K562 (cell line): ENCODE measurements at regions not wholly inside any gene's neighbourhood (a gene's known extent, or its start where the extent isn't known, plus 50 kb on each side); places are given as distances from the start of the nearest gene placed in this dataset.

Experiments
- ATAC-seq: fragments of 200-7000 bp; cut with Tn5 transposase; 3 replicates; pipeline ENCODE4 v1.9.1; 2020; ENCODE audit warnings: moderate library complexity
- BruUV-seq: library from RNA; stranded (reverse); fragments of 400-500 nt; replicated peaks from 2 replicates; lab custom pipeline; 2021; lab: Mats Ljungman, UMichigan
- CTCF ChIA-PET: fragments of 300-600 bp; formaldehyde crosslinking; extraction: SDS; loops from one replicate; lab custom pipeline; 2021; ENCODE audit warnings: low intra/inter-chr PET ratio; lab: Yijun Ruan, JAX
- POLR2A ChIA-PET: fragments of 300-600, 350-650 bp; sonication (Branson Sonifier 250); formaldehyde crosslinking; extraction: SDS; loops from one replicate; lab custom pipeline; 2021; ENCODE audit warnings: antibody characterized with exemption, inconsistent platforms; lab: Yijun Ruan, JAX
- DNase-seq, 4 experiments: peaks; one replicate each; pipeline versions ENCODE4 v3.0.0 to v3.0.0-alpha.2; 2011 to 2018; ENCODE audit warnings: low spot score in 3 of 4, mixed read lengths in 3 of 4; ENCODE audit errors: extremely low read depth in 1 of 4
- FAIRE-seq: peaks from 2 replicates; lab custom pipeline; 2011; peaks lifted over from hg19 to GRCh38; lab: Jason Lieb, UNC
- H2AFZ ChIP-seq: 2 replicates; pipeline ENCODE4 v1.6.0; 2011; ENCODE audit warnings: low read depth, low read length, control low read depth, inconsistent platforms
- H3K27ac ChIP-seq: fragments of 200-600 bp; 3 replicates; pipeline ENCODE4 v1.8.0; 2011; ENCODE audit warnings: low read depth, mild to moderate bottlenecking, control low read depth, inconsistent platforms, low read length, moderate library complexity, mixed read lengths; ENCODE audit errors: extremely low read depth
- H3K27me3 ChIP-seq, 2 experiments: fragments of 300-600 bp in 1 of 2; 2 replicates in 1 of 2; 3 replicates in 1 of 2; pipeline versions ENCODE4 v1.6.0 to v1.8.0; 2011; ENCODE audit warnings: inconsistent platforms in 2 of 2, low read length in 2 of 2, mild to moderate bottlenecking in 1 of 2, mixed read lengths in 1 of 2, moderate library complexity in 1 of 2; ENCODE audit not compliant: control insufficient read depth in 2 of 2, insufficient read depth in 2 of 2
- H3K36me3 ChIP-seq: fragments of 300-600 bp; 3 replicates; pipeline ENCODE4 v1.8.0; 2011; ENCODE audit warnings: mild to moderate bottlenecking, low read length, inconsistent platforms; ENCODE audit not compliant: control insufficient read depth, insufficient read depth
- H3K4me1 ChIP-seq, 2 experiments: fragments of 200-600 bp in 1 of 2; replicated peaks in 1 of 2; 2 replicates in 1 of 2; 3 replicates in 1 of 2; pipeline versions ENCODE4 v1.5.1 to v1.8.0; 2011; ENCODE audit warnings: inconsistent platforms in 2 of 2, low read length in 2 of 2, mild to moderate bottlenecking in 1 of 2, mixed read lengths in 1 of 2, moderate library complexity in 1 of 2; ENCODE audit not compliant: control insufficient read depth in 2 of 2, insufficient read depth in 2 of 2
- H3K4me2 ChIP-seq: 2 replicates; pipeline ENCODE4 v1.6.1; 2011; ENCODE audit warnings: low read length, control low read depth, inconsistent platforms, mixed read lengths; ENCODE audit not compliant: insufficient read depth
- H3K4me3 ChIP-seq: fragments of 200-600 bp; sonication (generic), shearing (Covaris generic); 2 replicates; pipeline ENCODE4 v1.5.1; 2016; ENCODE audit warnings: control low read depth, inconsistent platforms
- H3K79me2 ChIP-seq: fragments of 200-600 bp; 3 replicates; pipeline ENCODE4 v1.8.0; 2011; ENCODE audit warnings: low read length, inconsistent platforms; ENCODE audit not compliant: control insufficient read depth, insufficient read depth
- H3K9ac ChIP-seq, 2 experiments: 2 replicates each; pipeline versions ENCODE4 v1.6.0 to v1.6.1; 2011; ENCODE audit warnings: low read depth in 2 of 2, low read length in 2 of 2, control low read depth in 1 of 2, inconsistent platforms in 1 of 2, mild to moderate bottlenecking in 1 of 2, mixed read lengths in 1 of 2; ENCODE audit not compliant: insufficient read depth in 1 of 2
- H3K9me1 ChIP-seq: one replicate; pipeline ENCODE4 v1.6.0; 2011; ENCODE audit warnings: inconsistent platforms, mild to moderate bottlenecking, low read length, moderate library complexity; ENCODE audit not compliant: control insufficient read depth, insufficient read depth
- H3K9me3 ChIP-seq: replicated peaks from 2 replicates; pipeline ENCODE4 v1.5.1; 2011; ENCODE audit warnings: low read depth, low read length, inconsistent platforms; ENCODE audit not compliant: control insufficient read depth, insufficient read depth
- H4K20me1 ChIP-seq: replicated peaks from 2 replicates; pipeline ENCODE4 v1.6.1; 2011; ENCODE audit warnings: low read length, inconsistent platforms, mixed read lengths; ENCODE audit not compliant: control insufficient read depth, insufficient read depth
- ELF1 ChIP-seq: fragments of 200-800 bp; sonication (Bioruptor generic); IDR thresholded peaks from 2 replicates; pipeline ENCODE4 v1.6.1; 2016; ENCODE audit warnings: missing genetic modification characterization, missing compliant biosample characterization
- HDAC6 ChIP-seq: IDR thresholded peaks from 2 replicates; pipeline ENCODE4 v1.6.1; 2012; ENCODE audit warnings: low read depth, mild to moderate bottlenecking, control low read depth, inconsistent platforms, low read length, moderate library complexity
- HMGN3 ChIP-seq: IDR thresholded peaks from 2 replicates; pipeline ENCODE4 v1.6.1; 2011; ENCODE audit warnings: borderline replicate concordance, low read depth, mild to moderate bottlenecking, mixed read lengths, low read length; ENCODE audit not compliant: insufficient read length; ENCODE audit errors: extremely low read depth
- NONO ChIP-seq, 2 experiments: fragments of 200-400 bp in 1 of 2; fragments of 450-650 bp in 1 of 2; formaldehyde crosslinking in 1 of 2; IDR thresholded peaks; 2 replicates each; pipeline ENCODE4 v1.6.1; 2017; ENCODE audit warnings: low read depth in 2 of 2, mild to moderate bottlenecking in 2 of 2, moderate library complexity in 2 of 2, low read length in 1 of 2
- SAP30 ChIP-seq: fragments of 200-600 bp; sonication (generic); IDR thresholded peaks from 2 replicates; pipeline ENCODE4 v1.6.1; 2012; ENCODE audit warnings: borderline replicate concordance, low read depth, mild to moderate bottlenecking, moderate library complexity, low read length, control low read depth, inconsistent platforms; ENCODE audit not compliant: insufficient read depth, poor library complexity, severe bottlenecking
- SIRT6 ChIP-seq: IDR thresholded peaks from one replicate; pipeline ENCODE4 v1.6.1; 2012; ENCODE audit warnings: low read depth, mild to moderate bottlenecking, control low read depth, inconsistent platforms, low read length, moderate library complexity
- SRSF1 ChIP-seq: fragments of 200-400 bp; formaldehyde crosslinking; IDR thresholded peaks from 2 replicates; pipeline ENCODE4 v1.6.1; 2017; ENCODE audit warnings: mild to moderate bottlenecking, low read depth, low read length, moderate library complexity
- TAF7 ChIP-seq: fragments of 450-650 bp; IDR thresholded peaks from 2 replicates; pipeline ENCODE4 v1.6.1; 2016; ENCODE audit warnings: missing genetic modification characterization, missing compliant biosample characterization
- ZNF197 ChIP-seq: fragments of 200-800 bp; sonication (Bioruptor generic); IDR thresholded peaks from 2 replicates; pipeline ENCODE4 v1.6.1; 2016; ENCODE audit warnings: low read depth, missing genetic modification characterization, missing compliant biosample characterization
- ZNF239 ChIP-seq: fragments of 250-450 bp; sonication (Bioruptor Pico); IDR thresholded peaks from 2 replicates; pipeline ENCODE4 v1.4.0; 2020; ENCODE audit warnings: mild to moderate bottlenecking
- WGBS: fragments of 100-300 bp; shearing (Covaris generic); methylation state at CpG from one replicate; pipeline ENCODE4 v1.1.6; 2016; ENCODE audit warnings: low coverage, mixed read lengths; ENCODE audit not compliant: insufficient coverage; ENCODE audit errors: missing lambda C conversion rate; 5-methylcytosine and 5-hydroxymethylcytosine counted together
- in situ Hi-C: fragments of 300-500 bp; cut with MboI; formaldehyde crosslinking; loops from 4 replicates; pipeline ENCODE4 v1.15.0; 2018; ENCODE audit warnings: inconsistent platforms, mixed read lengths
- intact Hi-C: fragments of 100-400 bp; cut with micrococcal nuclease; formaldehyde crosslinking; loops from 2 replicates; pipeline ENCODE4 v1.14.2; 2022
- TF ChIP-seq, protein P1 (sequence below): sonication (generic); formaldehyde crosslinking; IDR thresholded peaks from 2 replicates; pipeline ENCODE4 v1.8.1; 2023; ENCODE audit warnings: missing genetic modification reagents, mild to moderate bottlenecking, borderline replicate concordance
- TF ChIP-seq, protein P2 (sequence below): sonication (generic); formaldehyde crosslinking; IDR thresholded peaks from 2 replicates; pipeline ENCODE4 v1.8.0; 2023; ENCODE audit warnings: mild to moderate bottlenecking, missing genetic modification reagents

DNA sequence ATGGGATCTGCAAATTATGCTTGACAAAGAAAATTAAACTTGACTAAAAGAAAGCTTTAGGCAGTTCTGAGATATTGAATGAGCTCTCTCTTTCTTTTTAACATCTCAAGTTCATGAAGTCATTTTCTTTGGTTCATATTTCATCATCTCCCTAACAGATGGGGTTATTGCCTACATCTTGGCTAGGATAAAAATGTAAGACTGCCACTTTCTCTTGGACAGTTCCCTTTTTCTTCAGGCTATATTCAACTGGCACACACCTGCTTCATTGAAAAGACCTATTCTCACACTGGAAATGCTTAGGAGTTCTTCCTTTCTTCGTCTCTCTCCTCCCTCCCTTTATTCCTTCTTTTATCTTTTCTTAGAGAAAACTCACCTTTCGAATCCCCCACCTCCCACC, 355.9 kb upstream of the SEL1L start:
- DNase-seq (no peak), ATAC-seq (no peak)
- in situ Hi-C loops: no loop called here
- Histone ChIP-seq H4K20me1 (no peaks in the 10 kb centered on the region), H3K9me3 (no peaks in the 10 kb centered on the region), H3K9ac (no peak overlapping the region), H3K4me1 (no peaks in the 10 kb centered on the region), H3K9me1 (no peaks in the 10 kb centered on the region), H3K79me2 (no peaks in the 10 kb centered on the region), H3K27ac (no peak overlapping the region), H3K36me3 (no peaks in the 10 kb centered on the region), H2AFZ (no peak overlapping the region)
- intact Hi-C loops: no loop called here
- CTCF ChIA-PET: no interaction called here
- no TSS peak for BruUV-seq
- WGBS: 0% methylated on average over 1 of the region's 2 CpGs
- TF ChIP-seq SAP30 (no peak), HMGN3 (no peak), NONO (IDR thresholded peaks at IDR 0.05; ENCODE audit: low read depth in 2 of 2, low read length in 1 of 2) (no peak), ELF1 (tag) (no peak), HDAC6 (no peak), SIRT6 (no peak), ZNF239 (CRISPR knock-in tag) (no peak), SRSF1 (no peak), ZNF197 (CRISPR knock-in tag) (no peak), TAF7 (tag) (no peak)
- TF ChIP-seq, protein P1, sequence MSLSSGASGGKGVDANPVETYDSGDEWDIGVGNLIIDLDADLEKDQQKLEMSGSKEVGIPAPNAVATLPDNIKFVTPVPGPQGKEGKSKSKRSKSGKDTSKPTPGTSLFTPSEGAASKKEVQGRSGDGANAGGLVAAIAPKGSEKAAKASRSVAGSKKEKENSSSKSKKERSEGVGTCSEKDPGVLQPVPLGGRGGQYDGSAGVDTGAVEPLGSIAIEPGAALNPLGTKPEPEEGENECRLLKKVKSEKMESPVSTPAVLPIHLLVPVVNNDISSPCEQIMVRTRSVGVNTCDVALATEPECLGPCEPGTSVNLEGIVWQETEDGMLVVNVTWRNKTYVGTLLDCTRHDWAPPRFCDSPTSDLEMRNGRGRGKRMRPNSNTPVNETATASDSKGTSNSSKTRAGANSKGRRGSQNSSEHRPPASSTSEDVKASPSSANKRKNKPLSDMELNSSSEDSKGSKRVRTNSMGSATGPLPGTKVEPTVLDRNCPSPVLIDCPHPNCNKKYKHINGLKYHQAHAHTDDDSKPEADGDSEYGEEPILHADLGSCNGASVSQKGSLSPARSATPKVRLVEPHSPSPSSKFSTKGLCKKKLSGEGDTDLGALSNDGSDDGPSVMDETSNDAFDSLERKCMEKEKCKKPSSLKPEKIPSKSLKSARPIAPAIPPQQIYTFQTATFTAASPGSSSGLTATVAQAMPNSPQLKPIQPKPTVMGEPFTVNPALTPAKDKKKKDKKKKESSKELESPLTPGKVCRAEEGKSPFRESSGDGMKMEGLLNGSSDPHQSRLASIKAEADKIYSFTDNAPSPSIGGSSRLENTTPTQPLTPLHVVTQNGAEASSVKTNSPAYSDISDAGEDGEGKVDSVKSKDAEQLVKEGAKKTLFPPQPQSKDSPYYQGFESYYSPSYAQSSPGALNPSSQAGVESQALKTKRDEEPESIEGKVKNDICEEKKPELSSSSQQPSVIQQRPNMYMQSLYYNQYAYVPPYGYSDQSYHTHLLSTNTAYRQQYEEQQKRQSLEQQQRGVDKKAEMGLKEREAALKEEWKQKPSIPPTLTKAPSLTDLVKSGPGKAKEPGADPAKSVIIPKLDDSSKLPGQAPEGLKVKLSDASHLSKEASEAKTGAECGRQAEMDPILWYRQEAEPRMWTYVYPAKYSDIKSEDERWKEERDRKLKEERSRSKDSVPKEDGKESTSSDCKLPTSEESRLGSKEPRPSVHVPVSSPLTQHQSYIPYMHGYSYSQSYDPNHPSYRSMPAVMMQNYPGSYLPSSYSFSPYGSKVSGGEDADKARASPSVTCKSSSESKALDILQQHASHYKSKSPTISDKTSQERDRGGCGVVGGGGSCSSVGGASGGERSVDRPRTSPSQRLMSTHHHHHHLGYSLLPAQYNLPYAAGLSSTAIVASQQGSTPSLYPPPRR (CRISPR knock-in tag): no peak
- TF ChIP-seq, protein P2, sequence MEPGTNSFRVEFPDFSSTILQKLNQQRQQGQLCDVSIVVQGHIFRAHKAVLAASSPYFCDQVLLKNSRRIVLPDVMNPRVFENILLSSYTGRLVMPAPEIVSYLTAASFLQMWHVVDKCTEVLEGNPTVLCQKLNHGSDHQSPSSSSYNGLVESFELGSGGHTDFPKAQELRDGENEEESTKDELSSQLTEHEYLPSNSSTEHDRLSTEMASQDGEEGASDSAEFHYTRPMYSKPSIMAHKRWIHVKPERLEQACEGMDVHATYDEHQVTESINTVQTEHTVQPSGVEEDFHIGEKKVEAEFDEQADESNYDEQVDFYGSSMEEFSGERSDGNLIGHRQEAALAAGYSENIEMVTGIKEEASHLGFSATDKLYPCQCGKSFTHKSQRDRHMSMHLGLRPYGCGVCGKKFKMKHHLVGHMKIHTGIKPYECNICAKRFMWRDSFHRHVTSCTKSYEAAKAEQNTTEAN: no peak
- TF ChIP-seq, all 486 proteins: peak for 0
- Histone ChIP-seq H3K4me3 (no peak overlapping the region), H3K4me2 (no peak overlapping the region), H3K27me3 (no peaks in the 10 kb centered on the region)
- POLR2A ChIA-PET: interaction anchor here (0.6 kb wide), 1 partner anchor 22 kb away, joined by 3 read pairs; no protein-coding TSS in a partner anchor
- no peak for FAIRE-seq
